IMR-90 (cell line): ENCODE measurements at regions not wholly inside any gene's neighbourhood (a gene's known extent, or its start where the extent isn't known, plus 50 kb on each side); places are given as distances from the start of the nearest gene placed in this dataset.

Experiments used
- ATAC-seq: fragments of 200-7000 bp; cut with Tn5 transposase; 2 replicates; pipeline ENCODE4 v1.9.1; 2020; ENCODE audit warnings: low read depth, mild to moderate bottlenecking, moderate library complexity
- BruUV-seq: library from RNA; stranded (reverse); fragments of 400-500 nt; replicated peaks from 2 replicates; lab custom pipeline; 2021; lab: Mats Ljungman, UMichigan
- CTCF ChIA-PET: fragments of 300-600 bp; formaldehyde crosslinking; extraction: SDS; loops from one replicate; lab custom pipeline; 2021; ENCODE audit warnings: antibody characterized with exemption; lab: Yijun Ruan, JAX
- POLR2A ChIA-PET: fragments of 300-600 bp; sonication (Branson Sonifier 250); formaldehyde crosslinking; loops from one replicate; lab custom pipeline; 2022; ENCODE audit warnings: antibody characterized with exemption; ENCODE audit not compliant: unreplicated experiment; lab: Charles Lee
- DNase-seq: peaks from one replicate; pipeline ENCODE4 v3.0.0; 2013
- H2AFZ ChIP-seq: replicated peaks from 2 replicates; pipeline ENCODE3; 2013; ENCODE audit warnings: low read length, mild to moderate bottlenecking; ENCODE audit not compliant: poor library complexity
- H2AK5ac ChIP-seq: 2 replicates; pipeline ENCODE4 v1.6.1; 2013; ENCODE audit warnings: low read depth, low read length, inconsistent platforms
- H2AK9ac ChIP-seq: replicated peaks from 2 replicates; pipeline ENCODE3; 2013; ENCODE audit warnings: mild to moderate bottlenecking, low read depth, low read length, moderate library complexity; ENCODE audit not compliant: poor library complexity
- H2BK120ac ChIP-seq: 2 replicates; pipeline ENCODE4 v1.6.1; 2013; ENCODE audit warnings: low read depth, low read length, inconsistent platforms
- H2BK15ac ChIP-seq: 3 replicates; pipeline ENCODE4 v1.6.1; 2013; ENCODE audit warnings: low read depth, low read length, inconsistent platforms
- H2BK20ac ChIP-seq: 2 replicates; pipeline ENCODE4 v1.6.1; 2013; ENCODE audit warnings: low read depth, mild to moderate bottlenecking, inconsistent platforms, low read length, moderate library complexity
- H2BK5ac ChIP-seq: 2 replicates; pipeline ENCODE4 v1.6.1; 2013; ENCODE audit warnings: mild to moderate bottlenecking, low read depth, low read length, inconsistent platforms; ENCODE audit not compliant: poor library complexity, severe bottlenecking
- H3K14ac ChIP-seq: replicated peaks from 2 replicates; pipeline ENCODE4 v1.6.1; 2013; ENCODE audit warnings: low read depth, low read length, inconsistent platforms
- H3K18ac ChIP-seq: 2 replicates; pipeline ENCODE4 v1.6.1; 2013; ENCODE audit warnings: low read depth, low read length, control low read depth
- H3K23ac ChIP-seq: 2 replicates; pipeline ENCODE4 v1.6.1; 2013; ENCODE audit warnings: low read depth, low read length, inconsistent platforms
- H3K27ac ChIP-seq: 2 replicates; pipeline ENCODE4 v1.5.1; 2013; ENCODE audit warnings: mild to moderate bottlenecking, control low read depth, low read length; ENCODE audit not compliant: insufficient read depth
- H3K27me3 ChIP-seq: 2 replicates; pipeline ENCODE4 v1.6.1; 2013; ENCODE audit warnings: low read length; ENCODE audit not compliant: control insufficient read depth, insufficient read depth
- H3K36me3 ChIP-seq: 2 replicates; pipeline ENCODE4 v1.6.1; 2013; ENCODE audit warnings: low read length, mixed read lengths; ENCODE audit not compliant: control insufficient read depth, insufficient read depth
- H3K4ac ChIP-seq: 2 replicates; pipeline ENCODE4 v1.6.1; 2013; ENCODE audit warnings: low read depth, low read length, inconsistent platforms
- H3K4me1 ChIP-seq: 2 replicates; pipeline ENCODE4 v1.6.1; 2013; ENCODE audit warnings: low read length, mixed read lengths; ENCODE audit not compliant: control insufficient read depth, insufficient read depth
- H3K4me2 ChIP-seq: 2 replicates; pipeline ENCODE4 v1.6.1; 2013; ENCODE audit warnings: low read depth, mild to moderate bottlenecking, control low read depth, low read length, moderate library complexity
- H3K4me3 ChIP-seq: 2 replicates; pipeline ENCODE4 v1.5.1; 2013; ENCODE audit warnings: low read depth, mild to moderate bottlenecking, control low read depth, low read length, moderate library complexity; ENCODE audit not compliant: insufficient read depth
- H3K56ac ChIP-seq: 2 replicates; pipeline ENCODE4 v1.6.1; 2013; ENCODE audit warnings: low read length, inconsistent platforms; ENCODE audit not compliant: insufficient read depth; ENCODE audit errors: extremely low read depth
- H3K79me1 ChIP-seq, 2 experiments: 2 replicates each; pipeline ENCODE4 v1.6.1; 2013; ENCODE audit warnings: low read length in 2 of 2, inconsistent platforms in 1 of 2, low read depth in 1 of 2
- H3K9ac ChIP-seq: 2 replicates; pipeline ENCODE4 v1.6.1; 2013; ENCODE audit warnings: low read depth, low read length, control low read depth
- H3K9me1 ChIP-seq: 2 replicates; pipeline ENCODE4 v1.6.1; 2013; ENCODE audit warnings: low read length, inconsistent platforms; ENCODE audit not compliant: insufficient read depth
- H3K9me3 ChIP-seq: 2 replicates; pipeline ENCODE4 v1.6.1; 2013; ENCODE audit warnings: low read length; ENCODE audit not compliant: control insufficient read depth, insufficient read depth
- H4K20me1 ChIP-seq: 2 replicates; pipeline ENCODE4 v1.6.1; 2013; ENCODE audit warnings: low read length, inconsistent platforms; ENCODE audit not compliant: insufficient read depth
- H4K5ac ChIP-seq: 2 replicates; pipeline ENCODE4 v1.6.1; 2013; ENCODE audit warnings: mild to moderate bottlenecking, low read depth, low read length, control low read depth
- H4K8ac ChIP-seq, 2 experiments: 2 replicates each; pipeline ENCODE4 v1.6.1; 2013; ENCODE audit warnings: low read depth in 2 of 2, low read length in 2 of 2, control low read depth in 1 of 2, inconsistent platforms in 1 of 2
- H4K91ac ChIP-seq: 2 replicates; pipeline ENCODE4 v1.6.1; 2013; ENCODE audit warnings: low read depth, low read length, inconsistent platforms; ENCODE audit not compliant: insufficient read depth
- BHLHE40 ChIP-seq: fragments of 150-350 bp; IDR thresholded peaks from 2 replicates; pipeline ENCODE4 v1.6.1; 2016; ENCODE audit warnings: mild to moderate bottlenecking, low read depth, low read length
- CEBPB ChIP-seq: IDR thresholded peaks from 2 replicates; pipeline ENCODE4 v1.6.1; 2012; ENCODE audit warnings: low read depth, low read length, improper control_type of control experiment
- FOS ChIP-seq: fragments of 150-350 bp; IDR thresholded peaks from 2 replicates; pipeline ENCODE4 v1.6.1; 2016; ENCODE audit warnings: low read depth, low read length
- MAZ ChIP-seq: IDR thresholded peaks from 2 replicates; pipeline ENCODE4 v1.6.1; 2012; ENCODE audit warnings: low read depth, mild to moderate bottlenecking, low read length, improper control_type of control experiment, moderate library complexity, borderline replicate concordance
- MXI1 ChIP-seq: IDR thresholded peaks from 2 replicates; pipeline ENCODE4 v1.6.1; 2012; ENCODE audit warnings: low read depth, mild to moderate bottlenecking, low read length, moderate library complexity, borderline replicate concordance
- NFE2L2 ChIP-seq: fragments of 150-350 bp; IDR thresholded peaks from 2 replicates; pipeline ENCODE4 v1.6.1; 2016; ENCODE audit warnings: low read depth, mild to moderate bottlenecking, low read length
- POLR2A ChIP-seq: IDR thresholded peaks from 2 replicates; pipeline ENCODE4 v1.6.1; 2012; ENCODE audit warnings: mild to moderate bottlenecking, low read depth, low read length
- RAD21 ChIP-seq: IDR thresholded peaks from 2 replicates; pipeline ENCODE4 v1.6.1; 2012; ENCODE audit warnings: low read length, improper control_type of control experiment
- RCOR1 ChIP-seq: IDR thresholded peaks from 2 replicates; pipeline ENCODE4 v1.6.1; 2012; ENCODE audit warnings: mild to moderate bottlenecking, low read length, improper control_type of control experiment; ENCODE audit not compliant: insufficient replicate concordance
- RFX5 ChIP-seq: IDR thresholded peaks from 2 replicates; pipeline ENCODE4 v1.8.0; 2012; ENCODE audit warnings: low read depth, mild to moderate bottlenecking, low read length, moderate library complexity
- SMC3 ChIP-seq: fragments of 150-350 bp; IDR thresholded peaks from 2 replicates; pipeline ENCODE4 v1.6.1; 2016; ENCODE audit warnings: low read depth, mild to moderate bottlenecking, antibody characterized with exemption, low read length, moderate library complexity
- USF2 ChIP-seq: fragments of 150-350 bp; IDR thresholded peaks from 2 replicates; pipeline ENCODE4 v1.6.1; 2017; ENCODE audit warnings: mild to moderate bottlenecking, antibody characterized with exemption, low read length, low read depth
- dilution Hi-C: fragments of 300-500 bp; cut with HindIII; formaldehyde crosslinking; loops from one replicate; pipeline ENCODE4 v1.14.3; 2018; ENCODE audit warnings: low sequenced_read_pairs; ENCODE audit not compliant: unreplicated experiment
- in situ Hi-C: fragments of 300-500 bp; cut with MboI; formaldehyde crosslinking; loops from 3 replicates; pipeline ENCODE4 v1.14.3; 2019; ENCODE audit warnings: low sequenced_read_pairs, inconsistent platforms, mixed read lengths
- intact Hi-C: fragments of 100-400 bp; cut with micrococcal nuclease; formaldehyde crosslinking; loops from 2 replicates; pipeline ENCODE4 v1.10.0; 2022

DNA sequence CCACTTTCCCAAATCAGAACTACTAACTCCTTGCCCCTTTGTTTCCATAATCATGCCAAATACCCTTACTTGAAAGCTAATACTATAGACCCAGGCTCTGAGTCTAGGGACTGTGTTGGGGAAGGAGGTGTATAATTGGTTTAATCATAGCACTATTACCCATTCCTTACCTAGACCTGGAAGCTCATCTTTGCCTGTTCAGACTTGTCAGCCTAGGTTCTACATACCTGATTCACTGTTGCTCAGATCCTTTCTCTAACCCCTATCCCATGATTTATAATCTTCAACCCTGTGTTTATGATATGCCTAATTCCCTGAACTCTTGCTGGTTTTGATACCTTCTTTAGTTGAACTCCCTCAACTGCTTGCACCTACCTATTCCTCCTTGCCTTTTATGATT is 123.1 kb upstream of the GRIA3 start:
- DNase-seq (no peak), ATAC-seq (no peak)
- Histone ChIP-seq H4K91ac (no peak overlapping the region), H3K36me3 (no peaks in the 10 kb centered on the region), H3K14ac (no peak overlapping the region), H2BK120ac (no peak overlapping the region), H3K27me3 (no peaks in the 10 kb centered on the region), H3K9ac (no peak overlapping the region), H3K9me1 (no peaks in the 10 kb centered on the region), H3K4ac (no peak overlapping the region), H3K4me1 (no peaks in the 10 kb centered on the region), H3K18ac (no peak overlapping the region), H3K27ac (no peak overlapping the region), H3K9me3 (no peaks in the 10 kb centered on the region), H3K4me3 (no peak overlapping the region), H4K5ac (no peak overlapping the region), H2BK15ac (no peak overlapping the region), H2BK5ac (no peak overlapping the region), H3K56ac (no peak overlapping the region), H2AFZ (no peak overlapping the region), H4K20me1 (no peaks in the 10 kb centered on the region), H3K23ac (no peak overlapping the region), H2BK20ac (no peak overlapping the region), H2AK9ac (no peak overlapping the region), H4K8ac (no peak overlapping the region), H2AK5ac (no peak overlapping the region), H3K4me2 (no peak overlapping the region), H3K79me1 (no peaks in the 10 kb centered on the region)
- intact Hi-C loops (no loop called here), dilution Hi-C loops (no loop called here), in situ Hi-C loops (no loop called here)
- ChIA-PET CTCF (no interaction called here), POLR2A (no interaction called here)
- no TSS peak for BruUV-seq
- TF ChIP-seq NFE2L2, result no peak
- TF ChIP-seq SMC3, result no peak
- no peak for TF ChIP-seq MAZ
- TF ChIP-seq RAD21, result no peak
- TF ChIP-seq MXI1, result no peak
- no peak for TF ChIP-seq CEBPB
- no peak for TF ChIP-seq RCOR1
- TF ChIP-seq FOS, result no peak
- TF ChIP-seq RFX5, result no peak
- TF ChIP-seq BHLHE40, result no peak
- no peak for TF ChIP-seq POLR2A
- TF ChIP-seq USF2, result no peak
